ENCODE measurements at regions not wholly inside any gene's neighbourhood (a gene's known extent, or its start where the extent isn't known, plus 50 kb on each side); places are given as distances from the start of the nearest gene placed in this dataset.
"Not testable (repeated sequence)": the region's sequence is repeated elsewhere in the genome, so short reads cannot be mapped to it uniquely, and the experiment has no call there.

DNA sequence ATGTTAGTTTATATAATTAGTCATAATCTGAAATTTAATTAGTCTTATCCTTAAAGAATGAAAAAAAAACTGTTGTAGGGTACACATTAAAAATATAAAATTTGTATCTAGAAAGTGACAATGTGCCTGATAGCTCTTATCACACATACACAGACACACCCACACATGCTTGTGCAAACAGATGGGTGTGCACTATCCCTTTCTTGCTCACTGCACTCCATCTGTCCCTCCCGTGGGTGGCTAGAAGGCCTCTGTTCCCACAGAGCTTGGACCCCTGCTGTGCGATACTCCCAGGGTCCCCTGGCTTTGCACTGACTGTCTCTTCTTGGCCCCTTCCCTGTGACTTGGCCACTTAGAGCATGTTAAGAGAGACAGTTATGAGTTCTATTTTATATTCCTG, 123.9 kb upstream of the ACKR3 start:
- Mint-ChIP-seq H3K27ac (no peak overlapping the region), H3K27me3 (peaks cover 15% of the 10 kb centered on the region), H3K4me3 (no peak overlapping the region), H3K9me3 (no peaks in the 10 kb centered on the region), H3K36me3 (no peaks in the 10 kb centered on the region), H3K4me1 (no peaks in the 10 kb centered on the region)
- CTCF ChIA-PET = no interaction called here
- no peak for DNase-seq

DNA sequence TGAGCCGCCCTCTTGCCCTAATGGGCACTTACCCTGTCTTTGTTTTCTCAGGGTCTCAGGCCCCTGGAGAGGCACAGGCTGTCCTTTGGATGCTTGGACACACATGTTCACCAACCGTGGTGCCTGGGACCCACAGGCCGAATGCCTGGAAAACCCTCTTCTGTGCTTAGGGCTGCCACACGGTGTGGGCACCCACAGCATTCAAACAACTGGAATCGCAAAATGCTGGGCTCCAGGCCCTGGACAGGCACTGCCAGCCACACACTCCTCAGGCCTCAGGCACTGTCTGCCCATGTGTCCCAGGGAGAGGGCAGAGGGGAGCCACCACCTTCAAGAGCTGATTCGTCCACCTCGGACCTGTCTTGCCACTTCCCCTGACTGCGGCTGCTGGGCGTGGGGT, 123.1 kb upstream of the ACKR3 start:
- Mint-ChIP-seq H3K27me3 (peaks cover 15% of the 10 kb centered on the region), H3K4me1 (no peaks in the 10 kb centered on the region), H3K4me3 (no peak overlapping the region), H3K27ac (no peak overlapping the region), H3K36me3 (no peaks in the 10 kb centered on the region), H3K9me3 (no peaks in the 10 kb centered on the region)
- CTCF ChIA-PET = no interaction called here
- DNase-seq = no peak

DNA sequence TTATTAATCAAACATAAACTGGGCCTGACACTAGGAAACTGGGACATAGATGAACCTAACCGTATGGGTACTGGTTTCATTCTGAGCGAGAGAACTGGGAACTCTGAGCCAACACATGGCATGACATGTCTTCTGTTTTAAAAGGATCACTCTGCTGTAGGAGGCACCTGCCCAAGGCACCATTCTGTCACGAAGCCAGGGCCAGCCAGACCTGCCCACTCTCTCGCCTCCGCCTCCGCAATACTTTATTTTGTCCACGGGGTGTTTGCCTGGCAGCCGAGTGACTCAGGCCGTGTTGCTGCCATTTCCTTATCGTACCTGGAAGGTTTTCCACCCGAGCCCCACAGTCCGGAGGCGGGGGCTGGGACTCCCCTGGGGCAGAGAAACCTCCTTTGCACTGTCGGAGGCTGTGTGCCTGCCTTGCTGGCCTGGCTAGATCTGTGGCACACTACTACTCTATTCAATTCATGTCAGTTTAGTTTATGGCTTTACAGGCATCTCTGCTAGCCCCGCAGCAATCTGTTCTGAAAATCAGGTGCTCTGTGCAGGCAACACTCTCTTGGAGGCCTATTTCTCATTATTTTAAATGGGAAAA, 120.4 kb upstream of the ACKR3 start:
- no peaks in the 10 kb centered on the region for H3K4me1 Mint-ChIP-seq
- no peak for DNase-seq
- peaks cover 12% of the 10 kb centered on the region for H3K27me3 Mint-ChIP-seq
- no peaks in the 10 kb centered on the region for H3K9me3 Mint-ChIP-seq
- CTCF ChIA-PET = no interaction called here
- H3K36me3 Mint-ChIP-seq = no peaks in the 10 kb centered on the region
- H3K27ac Mint-ChIP-seq = no peak overlapping the region
- H3K4me3 Mint-ChIP-seq = no peak overlapping the region

DNA sequence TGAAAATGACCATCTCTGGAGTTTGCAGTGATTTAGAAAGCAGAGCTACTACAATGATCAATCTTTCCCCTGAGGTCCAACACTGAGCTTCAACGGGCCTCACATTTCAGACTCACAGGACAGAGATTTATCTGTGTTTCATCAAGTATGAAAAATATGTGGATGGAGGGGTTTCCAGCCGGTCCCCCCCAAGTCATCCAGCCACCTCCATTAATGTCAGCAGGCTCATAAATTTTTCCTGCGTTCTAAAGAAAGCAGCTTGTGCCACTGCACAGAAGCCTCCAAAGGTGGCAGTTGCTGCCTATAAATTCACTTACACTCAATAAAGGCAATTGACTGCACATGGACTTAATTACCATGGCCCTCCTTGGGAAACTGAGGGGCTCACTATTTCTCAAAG, 117.4 kb upstream of the ACKR3 start:
- Mint-ChIP-seq H3K9me3 (no peaks in the 10 kb centered on the region), H3K4me3 (no peak overlapping the region), H3K27ac (no peak overlapping the region), H3K4me1 (no peaks in the 10 kb centered on the region), H3K27me3 (peaks cover under 1% of the 10 kb centered on the region), H3K36me3 (no peaks in the 10 kb centered on the region)
- DNase-seq = no peak
- CTCF ChIA-PET = no interaction called here

DNA sequence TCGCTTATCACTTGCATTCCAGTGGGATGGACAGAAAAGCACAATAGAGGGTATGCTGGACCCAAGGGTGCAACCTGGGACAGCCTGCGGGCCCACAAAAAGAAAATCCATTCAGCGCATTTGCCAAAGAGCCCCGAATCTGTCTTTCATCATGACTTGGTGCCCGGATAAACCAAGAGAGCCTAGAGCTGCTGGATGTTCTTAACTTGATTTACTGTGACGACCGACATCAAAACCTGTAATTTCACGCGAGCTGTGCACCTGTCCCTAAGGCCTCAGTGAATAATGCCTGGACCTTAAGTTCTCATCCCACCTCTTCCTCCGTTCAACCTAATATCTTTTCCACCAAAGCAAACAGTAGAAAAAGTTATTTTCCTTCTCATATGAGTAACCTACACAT, 115.5 kb upstream of the ACKR3 start:
- peaks cover 4% of the 10 kb centered on the region for H3K9me3 Mint-ChIP-seq
- H3K27ac Mint-ChIP-seq = no peak overlapping the region
- CTCF ChIA-PET = interaction anchor here (1.4 kb wide), 1 partner anchor 116 kb away, joined by 5 read pairs; the partner anchor contains the start of gene ACKR3
- no peaks in the 10 kb centered on the region for H3K27me3 Mint-ChIP-seq
- no peaks in the 10 kb centered on the region for H3K4me1 Mint-ChIP-seq
- no peak for DNase-seq
- H3K4me3 Mint-ChIP-seq = no peak overlapping the region
- H3K36me3 Mint-ChIP-seq = no peaks in the 10 kb centered on the region

DNA sequence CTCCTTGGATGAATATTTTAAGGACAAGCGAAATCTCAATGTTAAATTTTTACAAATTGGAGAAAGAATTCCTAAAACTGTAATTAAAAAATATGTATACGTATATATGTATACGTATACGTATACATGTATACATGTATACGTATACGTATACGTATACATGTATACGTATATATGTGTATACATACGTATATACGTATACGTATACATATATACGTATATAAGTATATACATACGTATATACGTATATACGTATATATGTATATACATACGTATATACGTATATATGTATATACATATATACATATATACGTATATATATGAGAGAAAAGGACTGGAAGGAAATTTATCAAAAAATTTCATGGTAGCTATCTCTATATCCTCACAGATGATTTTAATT, 110.2 kb upstream of the ACKR3 start:
- Mint-ChIP-seq H3K27ac (no peak overlapping the region), H3K27me3 (peaks cover 4% of the 10 kb centered on the region)

DNA sequence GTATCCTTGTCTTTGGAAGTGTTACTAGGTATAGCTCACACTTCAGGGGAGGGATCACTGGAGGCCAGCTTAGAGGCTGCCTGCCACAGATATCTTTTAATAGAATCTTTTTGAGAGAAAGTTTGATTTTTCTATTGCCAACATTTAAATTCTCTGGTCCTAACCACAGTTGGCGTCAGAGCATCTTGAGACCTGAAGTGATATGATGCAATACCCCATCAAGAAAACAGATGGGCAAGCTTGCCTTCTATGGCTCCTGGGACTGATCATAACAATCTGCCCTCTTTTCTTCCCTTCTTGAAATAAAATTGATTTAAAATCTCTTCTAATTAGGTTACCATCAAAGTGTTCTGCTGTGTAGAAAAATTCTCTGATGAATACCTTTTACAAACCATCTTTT, 105.5 kb upstream of the ACKR3 start:
- peaks cover 8% of the 10 kb centered on the region for H3K9me3 Mint-ChIP-seq
- no peaks in the 10 kb centered on the region for H3K36me3 Mint-ChIP-seq
- CTCF ChIA-PET = no interaction called here
- H3K27ac Mint-ChIP-seq = no peak overlapping the region
- peaks cover 14% of the 10 kb centered on the region for H3K27me3 Mint-ChIP-seq
- no peaks in the 10 kb centered on the region for H3K4me1 Mint-ChIP-seq
- DNase-seq = no peak
- H3K4me3 Mint-ChIP-seq = no peak overlapping the region

More for the DNA sequence above, 110.2 kb upstream of the ACKR3 start:
- DNase-seq = no peak
- Mint-ChIP-seq H3K9me3 (peaks cover 4% of the 10 kb centered on the region), H3K36me3 (no peaks in the 10 kb centered on the region), H3K4me3 (no peak overlapping the region), H3K4me1 (no peaks in the 10 kb centered on the region)
- CTCF ChIA-PET = no interaction called here

DNA sequence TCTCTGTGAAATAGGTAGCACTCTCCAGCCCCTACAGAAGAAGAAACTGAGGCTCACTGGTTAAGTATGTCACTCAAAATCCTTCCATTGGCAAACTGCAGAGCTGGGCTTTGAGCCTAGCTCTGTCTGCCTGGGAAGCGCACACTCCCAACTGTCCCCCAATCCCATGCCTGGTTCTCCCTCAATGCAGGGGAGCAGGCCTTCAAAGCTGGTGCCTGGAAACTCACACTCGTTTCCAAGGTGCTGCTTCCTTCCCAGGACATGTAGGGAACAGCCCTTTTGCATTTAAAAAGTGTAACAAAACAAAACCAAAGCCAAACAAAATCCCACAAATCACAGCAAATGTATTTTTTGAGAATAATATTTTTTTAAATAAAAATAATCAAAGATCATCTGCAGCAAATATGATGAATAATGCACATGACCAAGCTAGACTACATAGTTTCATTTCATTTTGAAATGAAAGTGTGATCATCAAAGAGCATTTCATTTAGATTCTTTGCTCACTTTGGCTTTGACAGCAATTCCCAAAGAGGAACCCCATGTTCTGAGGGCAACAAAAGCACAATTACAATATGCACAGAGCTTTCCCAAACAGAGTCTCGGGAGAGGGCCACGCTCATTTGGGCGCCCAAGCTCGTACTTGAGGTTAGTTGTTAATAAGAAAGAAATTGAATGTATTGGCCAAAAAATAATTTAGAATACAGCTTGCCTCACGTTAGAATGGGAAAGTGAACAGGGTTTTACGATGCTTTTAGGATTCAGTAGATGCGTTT, 96.7 kb upstream of the ACKR3 start:
- H3K27ac Mint-ChIP-seq = no peak overlapping the region
- no peaks in the 10 kb centered on the region for H3K4me1 Mint-ChIP-seq
- CTCF ChIA-PET = no interaction called here
- no peak overlapping the region for H3K4me3 Mint-ChIP-seq
- H3K9me3 Mint-ChIP-seq = no peaks in the 10 kb centered on the region
- no peaks in the 10 kb centered on the region for H3K36me3 Mint-ChIP-seq
- no peak for DNase-seq
- H3K27me3 Mint-ChIP-seq = peaks cover 12% of the 10 kb centered on the region

DNA sequence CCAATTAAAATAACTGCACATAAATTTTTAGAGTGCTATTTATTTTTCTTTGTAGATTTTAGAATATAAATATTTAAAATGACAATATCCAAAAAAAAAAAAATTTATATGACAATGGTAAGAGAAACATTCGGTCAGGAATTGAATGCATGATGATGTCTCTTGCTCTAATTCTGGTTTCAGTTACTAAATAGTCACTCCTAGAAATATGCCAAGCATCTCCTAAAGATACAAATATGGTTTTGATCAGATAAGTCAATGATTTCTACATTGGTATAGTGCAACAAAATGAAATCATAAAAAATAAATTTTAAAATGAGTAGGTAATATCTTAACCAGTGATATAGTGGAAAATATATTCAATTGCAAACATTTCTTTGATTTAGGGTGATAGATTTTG, 95.9 kb upstream of the ACKR3 start:
- no peaks in the 10 kb centered on the region for H3K36me3 Mint-ChIP-seq
- H3K4me3 Mint-ChIP-seq = no peak overlapping the region
- H3K4me1 Mint-ChIP-seq = no peaks in the 10 kb centered on the region
- no peak overlapping the region for H3K27ac Mint-ChIP-seq
- no peaks in the 10 kb centered on the region for H3K9me3 Mint-ChIP-seq
- DNase-seq = no peak
- H3K27me3 Mint-ChIP-seq = peaks cover 14% of the 10 kb centered on the region
- CTCF ChIA-PET = no interaction called here

DNA sequence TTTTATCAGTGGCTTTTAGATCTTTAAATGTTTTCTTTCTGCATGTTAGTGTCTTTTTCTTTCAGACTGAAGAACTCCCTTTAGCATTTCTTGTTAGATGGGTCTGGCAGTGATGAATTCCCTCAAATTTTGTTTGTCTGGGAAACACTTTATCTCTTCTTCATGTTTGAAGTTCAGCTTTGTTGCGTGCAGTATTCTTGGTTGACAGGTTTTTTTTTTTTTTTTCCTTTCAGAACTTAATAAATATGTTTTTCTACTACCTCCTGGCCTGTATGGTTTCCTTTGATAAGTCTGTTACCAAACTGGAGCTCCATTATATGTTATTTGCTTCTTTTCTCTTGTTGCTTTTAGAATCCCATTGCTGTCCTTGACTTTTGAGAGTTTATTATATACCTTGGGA, 89.8 kb upstream of the ACKR3 start:
- DNase-seq = no peak
- Mint-ChIP-seq H3K27me3 (peaks cover 16% of the 10 kb centered on the region), H3K4me1 (no peaks in the 10 kb centered on the region), H3K9me3 (peaks cover 12% of the 10 kb centered on the region), H3K27ac (no peak overlapping the region), H3K36me3 (peaks cover 5% of the 10 kb centered on the region), H3K4me3 (no peak overlapping the region)
- CTCF ChIA-PET = no interaction called here

DNA sequence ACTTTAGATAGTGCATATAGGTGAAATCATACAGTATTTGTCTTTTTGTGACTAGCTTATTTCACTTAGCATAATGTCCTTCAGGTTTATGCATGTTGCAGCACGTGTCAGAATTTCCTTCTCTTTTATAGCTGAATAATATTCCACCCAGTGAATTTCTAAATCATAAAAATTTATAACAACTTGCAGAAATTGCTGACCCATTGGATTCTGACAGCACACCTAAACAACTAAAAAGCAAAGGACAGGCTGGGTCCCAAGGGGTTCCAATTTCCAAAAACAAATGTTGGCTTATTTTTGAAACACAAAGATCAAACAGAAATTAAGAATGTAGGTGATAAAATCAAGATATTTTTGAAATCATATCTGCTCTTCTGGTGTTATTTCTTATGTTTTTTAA, 86.5 kb upstream of the ACKR3 start:
- CTCF ChIA-PET = no interaction called here
- Mint-ChIP-seq H3K27ac (no peak overlapping the region), H3K9me3 (peaks cover 12% of the 10 kb centered on the region), H3K36me3 (peaks cover 5% of the 10 kb centered on the region), H3K4me1 (no peaks in the 10 kb centered on the region), H3K4me3 (no peak overlapping the region), H3K27me3 (peaks cover 17% of the 10 kb centered on the region)
- DNase-seq = no peak

DNA sequence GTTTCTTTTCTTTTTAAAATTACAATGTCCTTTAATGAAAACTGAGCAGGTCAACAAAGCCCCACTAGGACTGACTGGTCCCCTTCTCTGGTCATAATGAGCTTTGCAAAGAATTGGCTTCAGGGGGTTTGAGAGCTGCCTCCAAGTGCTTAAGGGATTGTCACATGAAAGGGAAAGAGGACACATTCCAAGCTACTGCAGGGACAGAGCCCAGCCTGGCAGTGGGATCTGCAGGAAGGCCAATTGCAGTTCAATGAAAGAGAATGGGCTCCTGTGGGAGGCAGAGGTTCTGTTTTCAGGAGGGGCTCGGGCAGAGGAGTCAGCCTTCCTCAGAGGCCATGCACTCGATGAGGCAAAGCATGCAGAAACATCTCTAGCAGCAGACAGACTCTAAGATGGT, 84.1 kb upstream of the ACKR3 start:
- CTCF ChIA-PET = no interaction called here
- Mint-ChIP-seq H3K4me3 (no peak overlapping the region), H3K9me3 (peaks cover 3% of the 10 kb centered on the region), H3K27me3 (peaks cover 14% of the 10 kb centered on the region), H3K36me3 (peaks cover 2% of the 10 kb centered on the region), H3K27ac (no peak overlapping the region), H3K4me1 (no peaks in the 10 kb centered on the region)
- no peak for DNase-seq

DNA sequence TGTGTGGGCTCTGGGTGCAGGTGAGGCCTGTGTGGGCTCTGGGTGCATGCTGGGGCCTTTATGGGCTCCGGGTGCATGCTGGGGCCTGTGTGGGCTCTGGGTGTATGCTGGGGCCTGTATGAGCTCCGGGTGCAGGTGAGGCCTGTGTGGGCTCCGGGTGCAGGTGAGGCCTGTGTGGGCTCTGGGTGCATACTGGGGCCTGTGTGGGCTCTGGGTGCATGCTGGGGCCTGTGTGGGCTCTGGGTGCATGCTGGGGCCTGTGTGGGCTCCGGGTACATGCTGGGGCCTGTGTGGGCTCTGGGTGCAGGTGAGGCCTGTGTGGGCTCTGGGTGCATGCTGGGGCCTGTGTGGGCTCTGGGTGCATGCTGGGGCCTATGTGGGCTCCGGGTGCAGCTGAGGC, 80.5 kb upstream of the ACKR3 start:
- CTCF ChIA-PET = not testable (repeated sequence)

DNA sequence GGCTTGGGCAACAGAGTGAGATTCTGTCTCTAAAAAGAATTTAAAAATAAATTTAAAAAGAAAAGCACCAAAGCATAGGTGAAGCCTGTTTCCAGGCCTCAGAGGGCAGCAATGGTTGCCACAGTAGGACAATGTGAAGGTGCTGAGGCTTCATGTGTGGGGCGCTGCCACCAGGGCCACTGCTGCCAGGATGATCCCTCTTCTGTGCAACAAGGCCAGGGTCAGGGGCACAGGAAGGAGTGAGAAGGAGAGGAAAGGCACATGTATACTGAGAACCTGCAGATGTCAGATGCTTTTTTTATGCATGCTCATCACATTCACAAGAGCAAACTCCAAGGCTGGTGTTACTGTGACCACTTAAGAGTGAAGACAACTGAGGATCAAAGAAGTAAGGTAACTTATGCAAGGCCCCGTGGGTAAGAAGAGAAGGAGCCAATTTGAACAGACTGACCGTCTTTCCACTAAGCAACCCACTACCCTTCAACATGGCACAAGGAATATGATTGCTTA, 79.7 kb upstream of the ACKR3 start:
- no peak for DNase-seq
- no peaks in the 10 kb centered on the region for H3K4me1 Mint-ChIP-seq
- H3K9me3 Mint-ChIP-seq = peaks cover 2% of the 10 kb centered on the region
- no peaks in the 10 kb centered on the region for H3K36me3 Mint-ChIP-seq
- CTCF ChIA-PET = interaction anchor here (1.5 kb wide), 1 partner anchor 24 kb away, joined by 3 read pairs; no protein-coding TSS in a partner anchor
- peaks cover 13% of the 10 kb centered on the region for H3K27me3 Mint-ChIP-seq
- H3K27ac Mint-ChIP-seq = no peak overlapping the region
- no peak overlapping the region for H3K4me3 Mint-ChIP-seq

More for the DNA sequence above, 80.5 kb upstream of the ACKR3 start:
- H3K36me3 Mint-ChIP-seq, H3K9me3 Mint-ChIP-seq, H3K27ac Mint-ChIP-seq, H3K4me3 Mint-ChIP-seq, H3K4me1 Mint-ChIP-seq, DNase-seq, H3K27me3 Mint-ChIP-seq: not testable (repeated sequence)

DNA sequence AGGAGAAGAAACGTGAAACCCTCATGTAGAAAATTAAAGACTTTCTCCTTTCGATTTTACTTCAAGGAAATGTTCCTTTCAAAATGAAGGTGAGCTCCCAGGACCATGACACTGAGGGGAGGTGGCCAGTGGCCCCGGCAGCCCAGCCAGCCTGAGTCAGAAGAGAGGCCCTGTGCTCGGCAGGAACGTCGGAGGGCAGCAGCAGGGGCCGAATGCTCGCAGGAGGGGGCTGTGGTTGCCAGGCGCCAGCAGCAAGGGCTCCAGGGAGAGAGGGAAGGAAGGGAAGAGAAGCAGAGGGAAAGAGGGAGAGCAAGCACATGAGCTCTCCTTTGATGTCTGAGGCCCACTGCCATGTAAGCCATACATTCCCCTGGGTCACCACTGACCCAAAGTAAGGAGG, 73.3 kb upstream of the ACKR3 start:
- no peaks in the 10 kb centered on the region for H3K4me1 Mint-ChIP-seq
- H3K27me3 Mint-ChIP-seq = peaks cover 22% of the 10 kb centered on the region
- no peak overlapping the region for H3K27ac Mint-ChIP-seq
- peaks cover 2% of the 10 kb centered on the region for H3K9me3 Mint-ChIP-seq
- H3K36me3 Mint-ChIP-seq = no peaks in the 10 kb centered on the region
- CTCF ChIA-PET = no interaction called here
- no peak for DNase-seq
- no peak overlapping the region for H3K4me3 Mint-ChIP-seq
